ENCODE measurements at regions not wholly inside any gene's neighbourhood (a gene's known extent, or its start where the extent isn't known, plus 50 kb on each side); places are given as distances from the start of the nearest gene placed in this dataset.

- TF ChIP-seq TCF12 (IDR thresholded peaks at IDR 0.05) (no peak), TCF12 (CRISPR knock-in tag; IDR thresholded peaks at IDR 0.05) (no peak), ZFP1 (CRISPR knock-in tag; IDR thresholded peaks at IDR 0.05) (no peak)
These were observed 196.7 kb upstream of the AR start for GRCh38 chrX:67347145-67347544.

All from HepG2 (cell line).